ENCODE measurements at regions not wholly inside any gene's neighbourhood (a gene's known extent, or its start where the extent isn't known, plus 50 kb on each side); places are given as distances from the start of the nearest gene placed in this dataset.

- no peak for DNase-seq (ENCODE audit: low read depth)
These were observed 50.5 kb upstream of the HSPA12A start for GRCh38 chr10:116792817-116793216.

DNA sequence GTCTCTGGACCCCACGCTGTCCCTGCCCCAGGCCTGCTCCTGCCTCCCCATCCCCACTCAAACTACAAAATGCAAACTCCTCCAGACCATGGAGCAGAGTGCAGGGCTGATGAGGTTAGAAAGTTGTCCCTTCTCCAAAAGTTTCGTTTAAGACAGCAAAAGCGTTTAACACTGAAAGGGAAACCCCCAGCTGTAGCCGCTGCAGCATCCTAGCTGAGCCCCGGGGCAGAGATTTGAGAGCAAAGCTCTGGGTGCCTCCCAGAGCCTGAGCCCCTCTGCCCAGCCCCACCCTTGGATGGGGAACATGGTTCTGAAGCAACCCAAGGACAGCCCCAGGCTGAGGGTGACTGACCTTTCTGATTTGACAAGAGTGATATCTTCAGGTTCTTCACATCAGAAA, 52.8 kb upstream of the ENO4 start:
- DNase-seq (ENCODE audit: low read depth) = no peak

DNA sequence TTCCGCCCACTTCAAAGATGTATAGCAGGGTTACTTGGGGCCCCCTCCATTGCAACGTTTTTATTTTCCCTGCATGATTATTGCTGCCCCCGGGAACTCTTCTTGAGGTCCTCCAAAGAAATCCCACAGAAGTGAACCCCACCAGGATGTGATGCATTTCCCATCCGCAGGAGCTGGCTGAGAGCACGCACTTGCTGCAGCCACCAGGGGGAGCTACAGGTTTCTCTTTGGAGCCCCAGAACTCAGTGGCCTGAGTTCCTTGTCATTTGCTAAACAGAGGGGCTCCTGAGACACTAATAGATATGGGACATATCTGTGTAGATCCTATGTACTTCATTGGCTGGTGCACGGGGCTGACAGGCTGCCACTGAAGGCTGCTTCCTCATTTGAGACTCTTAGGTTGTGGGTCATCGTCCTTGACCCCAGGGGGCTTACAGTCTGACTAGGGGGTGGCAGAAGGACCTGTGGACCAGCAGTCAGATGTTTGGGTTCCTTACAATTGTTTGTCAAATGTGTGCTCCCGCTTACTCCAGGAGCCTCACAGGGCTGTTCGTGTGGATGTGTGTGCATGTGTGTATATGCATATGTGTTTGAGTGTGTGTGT, 52.3 kb upstream of the ENO4 start:
- DNase-seq (ENCODE audit: low read depth) = peak; percentile 65

DNA sequence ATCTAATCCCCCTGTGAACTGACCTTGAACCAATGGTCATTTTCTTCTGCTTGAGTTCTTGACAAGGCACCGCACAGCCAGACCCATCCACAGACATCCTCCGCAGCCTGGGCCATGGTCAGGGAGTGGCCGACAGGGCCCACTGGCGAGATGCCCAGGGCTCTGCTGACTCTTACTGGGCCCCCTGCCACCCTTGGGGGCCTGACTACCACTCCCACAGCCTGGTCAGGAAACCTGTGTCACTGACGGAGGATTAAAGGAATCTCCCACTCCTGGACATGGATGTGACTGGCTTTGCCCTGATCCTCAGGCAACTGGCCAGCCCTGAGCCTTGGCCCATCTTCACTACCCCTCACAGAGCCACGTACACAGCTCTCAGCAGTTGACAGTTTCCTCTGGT, 50.4 kb upstream of the ENO4 start:
- no peak for DNase-seq (ENCODE audit: low read depth)
